NCI-H460 (cell line): ENCODE measurements at regions not wholly inside any gene's neighbourhood (a gene's known extent, or its start where the extent isn't known, plus 50 kb on each side); places are given as distances from the start of the nearest gene placed in this dataset.
A peak's percentile ranks its signal among the peaks of the same experiment; 100 is the strongest.
"Not testable (repeated sequence)": the region's sequence is repeated elsewhere in the genome, so short reads cannot be mapped to it uniquely, and the experiment has no call there.

Experiments used
- DNase-seq: peaks from one replicate; pipeline ENCODE4 v3.0.0-alpha.2; 2016; ENCODE audit warnings: low read depth; ENCODE audit errors: extremely low read depth

- no peak for DNase-seq
Observed at GRCh38 chr2:78775291-78775690, 250.2 kb upstream of the REG3G start.

DNA sequence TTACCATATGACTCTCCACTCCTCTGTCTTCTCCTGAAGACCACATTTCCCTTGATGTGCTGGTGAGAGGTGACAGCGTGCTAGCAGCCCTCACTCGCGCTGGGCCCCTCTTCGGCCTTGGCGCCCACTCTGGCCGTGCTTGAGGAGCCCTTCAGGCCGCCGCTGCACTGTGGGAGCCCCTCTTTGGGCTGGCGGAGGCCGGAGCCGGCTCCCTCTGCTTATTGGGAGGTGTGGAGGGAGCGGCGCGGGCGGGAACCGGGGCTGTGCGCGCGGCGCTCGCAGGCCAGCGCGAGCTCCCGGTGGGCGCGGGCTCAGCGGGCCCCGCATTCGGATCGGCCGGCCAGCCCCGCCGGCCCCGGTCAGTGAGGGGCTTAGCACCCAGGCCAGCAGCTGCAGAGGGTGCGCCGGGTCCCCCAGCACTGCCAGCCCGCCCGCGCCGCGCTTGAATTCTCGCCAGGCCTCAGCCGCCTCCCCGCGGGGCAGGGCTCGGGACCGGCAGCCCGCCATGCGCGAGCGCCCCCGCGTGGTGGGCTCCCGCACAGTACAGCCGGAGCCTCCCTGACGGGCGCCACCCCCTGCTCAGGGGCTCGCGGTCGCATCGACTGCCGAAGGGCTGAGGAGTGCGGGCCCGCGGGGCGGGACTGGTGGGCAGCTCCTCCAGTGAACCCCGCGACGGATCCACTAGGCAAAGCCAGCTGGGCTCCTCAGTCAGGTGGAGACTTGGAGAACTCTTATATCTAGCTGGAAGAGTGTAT lies 246.6 kb upstream of the REG3G start:
- no peak for DNase-seq

DNA sequence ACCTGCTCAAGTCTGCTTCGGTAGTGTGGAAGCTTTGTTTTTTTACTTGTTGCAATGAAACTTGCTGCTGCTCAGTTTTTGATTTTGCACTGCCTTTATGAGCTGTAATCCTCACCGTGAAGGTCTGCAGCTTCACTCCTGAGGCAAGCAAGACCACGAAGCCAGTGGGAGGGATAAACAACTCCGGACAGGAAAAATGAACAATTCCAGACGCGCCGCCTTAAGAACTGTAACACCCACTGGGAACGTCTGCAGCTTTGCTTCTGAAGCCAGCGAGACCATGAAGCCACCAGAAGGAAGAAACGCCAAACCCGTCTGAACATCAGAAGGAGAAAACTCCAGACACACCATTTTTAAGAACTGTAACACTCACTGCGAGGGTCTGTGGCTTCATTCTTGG lies 245.7 kb upstream of the REG3G start:
- DNase-seq, result no peak

DNA sequence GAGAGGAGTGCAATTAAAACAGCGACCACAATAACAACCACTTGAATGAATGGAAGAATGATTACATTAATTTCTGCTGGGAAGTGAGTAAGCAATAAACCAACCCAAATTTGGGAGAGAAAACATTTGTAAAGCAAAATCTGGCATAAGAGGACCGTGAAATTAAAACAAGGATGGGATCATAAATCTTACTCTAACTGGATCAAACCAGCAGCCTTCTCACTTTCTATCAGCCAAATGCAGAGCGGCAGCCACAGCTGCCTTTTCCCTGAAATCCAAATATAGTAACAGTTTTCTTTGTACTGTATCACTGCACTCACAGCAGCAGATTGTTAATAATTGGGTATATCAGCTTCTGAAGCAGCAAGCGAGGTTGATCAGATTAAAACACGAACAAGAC lies 245.2 kb upstream of the REG3G start:
- no peak for DNase-seq

- DNase-seq, result no peak
Observed at GRCh38 chr2:78780864-78781583, 244.5 kb upstream of the REG3G start.

DNA sequence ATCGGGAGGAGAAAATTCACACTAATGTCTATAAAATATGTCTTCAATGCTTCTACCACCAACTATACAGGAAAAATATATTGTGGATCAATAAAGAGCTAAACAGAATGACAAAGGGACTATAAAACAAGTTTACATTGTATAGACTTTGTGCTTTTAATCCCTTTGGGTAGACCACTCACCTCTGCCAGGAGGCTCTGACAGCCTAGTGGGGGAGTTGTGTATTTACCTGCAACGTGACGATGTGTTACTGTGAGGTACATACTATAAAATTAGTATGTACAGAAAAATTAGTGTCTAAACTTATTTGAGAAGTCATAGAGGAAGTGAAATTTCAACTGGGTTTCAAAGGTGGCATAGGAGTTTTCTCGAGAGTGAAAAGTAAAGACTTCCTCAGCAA lies 243.3 kb upstream of the REG3G start:
- no peak for DNase-seq

GRCh38 chr2:78811955-78812610 lies 213.4 kb upstream of the REG3G start:
- DNase-seq, result no peak

- no peak for DNase-seq
Observed at GRCh38 chr2:78814331-78814986, 211.0 kb upstream of the REG3G start.

- no peak for DNase-seq
Observed at GRCh38 chr2:78817430-78817829, 208.1 kb upstream of the REG3G start.

GRCh38 chr2:78832481-78832880 lies 193.0 kb upstream of the REG3G start:
- DNase-seq, result no peak

DNA sequence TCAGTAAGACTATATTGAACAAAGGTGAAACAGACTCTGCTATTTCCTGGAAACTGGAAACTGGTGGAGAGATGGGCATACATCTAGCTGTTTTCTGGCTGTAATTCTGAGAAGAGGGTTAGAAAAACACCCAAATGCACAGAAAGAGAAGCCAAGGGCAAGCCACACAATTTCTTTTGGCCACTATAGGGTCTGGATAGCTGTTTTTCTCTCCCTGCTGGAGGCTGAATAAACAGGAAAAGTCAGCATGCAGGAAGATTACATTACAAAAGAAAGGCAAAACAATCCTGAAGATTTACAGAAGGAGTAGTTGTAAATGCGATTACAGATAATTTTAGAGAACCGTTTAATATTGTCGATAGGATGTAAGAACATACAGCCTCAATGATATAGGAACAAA lies 186.2 kb upstream of the REG3G start:
- no peak for DNase-seq

DNA sequence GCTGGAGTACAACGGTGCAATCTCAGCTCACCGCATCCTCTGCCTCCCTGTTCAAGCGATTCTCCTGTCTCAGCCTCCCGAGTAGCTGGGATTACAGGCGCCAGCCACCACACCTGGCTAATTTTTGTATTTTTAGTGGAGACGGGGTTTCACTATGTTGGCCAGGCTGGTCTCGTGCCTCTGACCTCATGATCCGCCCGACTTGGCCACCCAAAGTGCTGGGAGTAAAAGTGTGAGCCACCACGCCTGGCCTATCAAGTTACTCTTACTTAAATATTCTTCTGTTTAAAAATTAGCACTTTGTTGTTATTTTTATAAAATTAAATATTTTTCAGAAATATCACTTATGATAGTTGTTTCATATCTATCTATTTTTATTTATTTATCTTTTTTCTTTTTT lies 185.2 kb upstream of the REG3G start:
- not testable (repeated sequence) for DNase-seq

DNA sequence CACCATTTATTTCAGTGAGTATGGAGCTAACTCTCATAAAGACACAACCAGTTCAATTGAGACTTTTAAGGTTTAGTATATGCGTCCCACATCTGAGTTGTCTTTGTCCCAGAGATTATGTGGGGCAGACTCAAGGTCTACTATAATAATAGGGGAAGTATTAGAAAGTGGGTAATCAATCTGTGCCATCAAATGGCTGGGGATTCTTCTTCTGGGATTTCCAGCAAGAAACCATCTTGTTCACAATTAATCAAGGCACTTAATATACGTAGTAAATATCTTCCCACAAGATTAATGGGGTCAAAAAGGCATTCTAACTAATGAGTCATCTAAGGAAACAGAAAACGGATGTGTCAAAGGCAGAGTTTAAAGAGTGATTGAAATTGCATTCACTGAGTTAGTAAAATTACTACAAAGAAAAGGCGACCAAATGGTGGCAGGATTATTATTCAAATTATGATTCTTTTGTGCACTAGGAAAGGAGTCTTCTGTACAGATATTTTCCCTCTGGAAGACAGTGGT lies 179.8 kb upstream of the REG3G start:
- no peak for DNase-seq

GRCh38 chr2:78861546-78861945 lies 164.0 kb upstream of the REG3G start:
- DNase-seq, result peak; percentile 16

GRCh38 chr2:78864205-78864604 lies 161.3 kb upstream of the REG3G start:
- no peak for DNase-seq

DNA sequence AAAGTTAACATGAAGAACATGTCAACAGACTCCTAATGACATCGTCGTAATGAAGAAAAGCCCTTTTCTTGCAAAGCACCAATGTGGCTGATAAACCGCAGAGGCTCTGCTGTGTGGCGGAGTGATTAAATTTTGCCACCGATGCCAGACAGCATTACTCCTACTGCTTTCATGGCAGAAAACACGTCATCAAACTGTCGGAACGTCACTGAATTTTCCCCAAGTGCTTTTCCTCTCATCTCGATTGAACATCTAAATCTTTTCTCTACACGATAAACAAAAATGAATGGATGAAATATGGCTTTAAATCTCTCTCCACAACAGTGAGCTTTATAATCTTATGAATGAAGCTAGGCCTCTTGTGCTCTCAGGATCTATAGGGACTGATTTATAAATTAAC lies 159.8 kb upstream of the REG3G start:
- DNase-seq, result no peak

- DNase-seq, result no peak
Observed at GRCh38 chr2:78870343-78870967, 155.0 kb upstream of the REG3G start.

GRCh38 chr2:78873526-78873925 lies 152.0 kb upstream of the REG3G start:
- DNase-seq, result no peak

DNA sequence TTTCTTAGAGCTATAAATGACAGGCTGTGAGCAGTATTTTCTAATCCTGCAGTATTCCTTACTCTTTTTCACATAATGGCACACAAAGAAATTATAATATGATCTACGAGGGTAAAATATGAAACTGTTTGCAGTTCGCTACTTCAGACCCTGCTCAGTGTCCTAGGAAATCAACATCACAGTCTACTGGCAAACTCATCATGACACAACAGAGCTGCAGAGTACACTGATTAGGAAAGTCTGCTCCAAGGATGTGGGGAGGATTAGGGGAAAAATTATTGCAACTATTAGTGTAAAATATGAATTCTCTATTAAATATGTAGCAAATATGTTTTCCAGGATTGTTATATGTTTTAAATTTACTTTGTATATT lies 149.2 kb upstream of the REG3G start:
- peak; percentile 17 for DNase-seq

DNA sequence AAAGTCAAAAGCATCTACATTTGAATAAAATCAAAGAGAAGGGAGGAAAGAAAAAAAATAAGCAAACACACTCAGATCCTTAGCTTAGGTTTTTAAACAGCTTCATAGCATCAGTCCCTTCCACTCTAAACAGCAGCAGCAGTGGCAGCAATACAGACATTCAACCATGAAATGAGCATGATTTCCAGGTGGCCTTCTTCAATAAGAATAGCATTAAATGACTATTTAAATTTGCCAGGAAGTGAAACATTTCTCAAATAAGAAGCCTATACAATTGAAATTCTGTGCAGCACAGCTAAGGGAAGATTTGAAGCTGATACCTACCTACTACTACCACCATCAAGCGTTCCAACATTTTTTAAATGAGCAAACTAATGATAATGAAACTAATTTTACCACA lies 138.1 kb upstream of the REG3G start:
- no peak for DNase-seq

GRCh38 chr2:78890935-78891334 lies 134.6 kb upstream of the REG3G start:
- no peak for DNase-seq
